Neural crest cell (in vitro differentiated cells): ENCODE measurements at regions not wholly inside any gene's neighbourhood (a gene's known extent, or its start where the extent isn't known, plus 50 kb on each side); places are given as distances from the start of the nearest gene placed in this dataset.

Experiments
- DNase-seq: peaks from one replicate; pipeline ENCODE4 v3.0.0; 2021; ENCODE audit warnings: low read depth, mixed read lengths, low spot score
- H3K27ac Mint-ChIP-seq: one replicate; pipeline ENCODE4 v1.8.0; 2021; ENCODE audit warnings: mild to moderate bottlenecking, mixed read lengths; ENCODE audit not compliant: unreplicated experiment
- H3K27me3 Mint-ChIP-seq: 2 replicates; pipeline ENCODE4 v1.8.0; 2021; ENCODE audit warnings: low read depth, mild to moderate bottlenecking, mixed read lengths
- H3K36me3 Mint-ChIP-seq: 2 replicates; pipeline ENCODE4 v1.8.0; 2021; ENCODE audit warnings: low read depth, mild to moderate bottlenecking, mixed read lengths
- H3K4me1 Mint-ChIP-seq: 2 replicates; pipeline ENCODE4 v1.8.0; 2021; ENCODE audit warnings: mixed read lengths
- H3K4me3 Mint-ChIP-seq: one replicate; pipeline ENCODE4 v1.8.0; 2021; ENCODE audit warnings: mild to moderate bottlenecking, mixed read lengths
- H3K9me3 Mint-ChIP-seq: 2 replicates; pipeline ENCODE4 v1.8.0; 2021; ENCODE audit warnings: mixed read lengths
- CTCF ChIP-seq: fragments of 200-600 bp; sonication (generic); conservative IDR thresholded peaks from 2 replicates; pipeline ENCODE4 v1.5.0; 2021; ENCODE audit warnings: antibody characterized with exemption, mild to moderate bottlenecking

GRCh38 chr7:47148536-47149207 lies 433.2 kb downstream of the TNS3 start:
- H3K27ac Mint-ChIP-seq, result no peak overlapping the region
- H3K36me3 Mint-ChIP-seq, result no peaks in the 10 kb centered on the region
- no peak overlapping the region for H3K4me3 Mint-ChIP-seq
- TF ChIP-seq CTCF, result no peak
- H3K4me1 Mint-ChIP-seq, result no peaks in the 10 kb centered on the region
- no peak for DNase-seq
- no peaks in the 10 kb centered on the region for H3K27me3 Mint-ChIP-seq
- H3K9me3 Mint-ChIP-seq, result no peaks in the 10 kb centered on the region

DNA sequence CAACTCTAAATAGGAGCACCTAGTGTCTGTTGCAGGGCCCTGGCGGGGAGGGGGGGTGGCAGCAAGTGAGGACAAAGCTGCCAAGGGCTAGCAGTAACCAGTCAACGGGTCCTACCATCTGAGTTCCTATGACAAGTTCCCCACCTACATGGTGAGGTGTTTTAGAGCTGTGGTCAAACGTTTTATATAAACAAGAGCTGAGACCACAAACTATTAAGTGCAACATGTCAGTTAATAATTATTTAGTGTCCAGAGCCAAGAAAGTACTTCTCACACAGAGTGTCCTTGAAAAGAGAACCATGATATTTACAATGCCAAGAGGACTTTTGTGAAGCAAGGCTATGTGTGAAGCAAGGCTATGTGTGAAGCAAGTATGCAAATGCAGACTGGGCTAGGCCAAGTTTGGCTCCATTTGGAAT lies 434.7 kb downstream of the TNS3 start:
- DNase-seq, result no peak
- no peaks in the 10 kb centered on the region for H3K27me3 Mint-ChIP-seq
- TF ChIP-seq CTCF, result no peak
- no peaks in the 10 kb centered on the region for H3K9me3 Mint-ChIP-seq
- H3K36me3 Mint-ChIP-seq, result no peaks in the 10 kb centered on the region
- H3K4me1 Mint-ChIP-seq, result no peaks in the 10 kb centered on the region
- no peak overlapping the region for H3K4me3 Mint-ChIP-seq
- no peak overlapping the region for H3K27ac Mint-ChIP-seq

- no peaks in the 10 kb centered on the region for H3K4me1 Mint-ChIP-seq
- no peak for DNase-seq
- no peaks in the 10 kb centered on the region for H3K9me3 Mint-ChIP-seq
- no peaks in the 10 kb centered on the region for H3K27me3 Mint-ChIP-seq
- H3K4me3 Mint-ChIP-seq, result no peak overlapping the region
- no peaks in the 10 kb centered on the region for H3K36me3 Mint-ChIP-seq
- TF ChIP-seq CTCF, result no peak
- no peak overlapping the region for H3K27ac Mint-ChIP-seq
These were observed 435.9 kb downstream of the TNS3 start for GRCh38 chr7:47145982-47146381.

DNA sequence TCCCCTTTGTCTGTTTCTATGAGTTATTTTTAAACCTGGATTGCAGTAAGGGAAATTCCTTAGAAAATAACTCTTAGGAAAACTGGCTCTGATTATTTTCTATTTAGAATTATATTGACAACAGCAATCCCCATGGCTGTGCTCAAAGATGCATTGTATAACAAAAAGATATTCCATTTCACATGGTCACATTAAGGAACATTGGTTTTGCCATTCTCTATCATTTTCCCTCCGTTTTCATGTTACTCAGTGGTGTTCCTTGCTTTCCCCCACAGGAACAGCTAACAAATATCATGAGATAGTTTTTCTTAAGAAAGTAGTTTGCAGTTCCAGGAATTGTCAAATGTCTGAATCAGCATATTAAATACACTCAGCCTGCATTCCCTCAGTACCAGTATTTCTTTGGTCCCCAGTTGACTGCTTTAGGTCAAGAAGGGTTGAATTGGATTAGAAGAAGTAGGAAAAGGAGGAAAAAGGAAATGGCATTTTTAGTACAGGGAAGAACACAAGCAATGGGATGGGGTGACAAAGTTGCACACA lies 436.7 kb downstream of the TNS3 start:
- no peak for TF ChIP-seq CTCF
- Mint-ChIP-seq H3K4me3 (no peak overlapping the region), H3K27ac (no peak overlapping the region), H3K9me3 (peaks cover 3% of the 10 kb centered on the region), H3K27me3 (no peaks in the 10 kb centered on the region), H3K36me3 (no peaks in the 10 kb centered on the region), H3K4me1 (no peaks in the 10 kb centered on the region)
- no peak for DNase-seq

GRCh38 chr7:47143339-47143738 lies 438.6 kb downstream of the TNS3 start:
- Mint-ChIP-seq H3K9me3 (peaks cover 3% of the 10 kb centered on the region), H3K4me1 (no peaks in the 10 kb centered on the region), H3K36me3 (no peaks in the 10 kb centered on the region), H3K27ac (no peak overlapping the region), H3K27me3 (no peaks in the 10 kb centered on the region), H3K4me3 (no peak overlapping the region)
- no peak for TF ChIP-seq CTCF
- DNase-seq, result no peak
